Hematopoietic multipotent progenitor cell treated with erythropoietin and hydrocortisone succinate and interleukin-3 and kit ligand, for 15 days (in vitro differentiated cells): ENCODE measurements at regions not wholly inside any gene's neighbourhood (a gene's known extent, or its start where the extent isn't known, plus 50 kb on each side); places are given as distances from the start of the nearest gene placed in this dataset.
"Not testable (repeated sequence)": the region's sequence is repeated elsewhere in the genome, so short reads cannot be mapped to it uniquely, and the experiment has no call there.

ENCODE experiments used
- DNase-seq: peaks from one replicate; pipeline ENCODE4 v3.0.0-alpha.2; 2015; ENCODE audit warnings: low spot score

- no peak for DNase-seq
Measured at GRCh38 chr13:18993884-18994660, 187.6 kb downstream of the TUBA3C start.

- DNase-seq = no peak
Measured at GRCh38 chr13:18992791-18993190, 188.8 kb downstream of the TUBA3C start.

DNA sequence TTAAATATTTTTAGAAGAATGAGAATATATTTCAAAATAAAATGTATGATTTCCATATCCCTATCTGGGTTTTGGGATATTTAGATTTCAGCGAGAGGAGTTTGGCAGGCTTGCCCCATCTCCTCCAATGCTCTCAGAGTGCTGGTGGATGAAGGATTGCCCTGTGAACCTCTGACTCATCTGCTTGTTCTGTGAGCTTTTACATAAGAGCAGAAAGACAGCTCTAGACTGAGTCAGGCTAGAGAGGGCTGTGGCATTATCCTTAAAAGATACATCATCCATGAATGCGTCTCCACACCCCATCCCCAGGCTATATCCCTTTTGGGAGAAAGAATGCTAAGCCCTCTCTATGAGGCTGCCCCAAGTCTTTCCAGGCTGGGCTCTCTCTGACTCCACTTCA is 190.6 kb downstream of the TUBA3C start:
- DNase-seq = no peak

- DNase-seq = no peak
Measured at GRCh38 chr13:18978447-18978846, 203.2 kb downstream of the TUBA3C start.

DNA sequence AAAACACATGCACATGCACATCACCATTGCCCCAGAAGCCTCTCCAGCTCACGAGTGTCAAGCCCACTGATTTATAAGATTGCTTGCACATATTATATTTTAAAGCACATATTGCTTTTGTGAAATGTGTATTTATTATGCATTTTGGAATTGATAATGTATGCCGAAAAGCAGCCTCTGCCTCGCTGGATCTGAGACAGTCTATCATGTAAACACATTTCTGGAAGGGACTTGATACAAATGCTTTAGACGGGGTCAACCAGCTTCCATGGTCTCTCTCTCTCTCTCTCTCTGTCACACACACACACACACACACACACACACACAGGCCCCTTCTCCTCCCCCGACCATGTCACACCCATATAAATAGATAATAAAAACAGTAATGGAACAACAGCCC is 203.8 kb downstream of the TUBA3C start:
- DNase-seq = no peak

- DNase-seq = no peak
Measured at GRCh38 chr13:18971576-18972219, 209.9 kb downstream of the TUBA3C start.

DNA sequence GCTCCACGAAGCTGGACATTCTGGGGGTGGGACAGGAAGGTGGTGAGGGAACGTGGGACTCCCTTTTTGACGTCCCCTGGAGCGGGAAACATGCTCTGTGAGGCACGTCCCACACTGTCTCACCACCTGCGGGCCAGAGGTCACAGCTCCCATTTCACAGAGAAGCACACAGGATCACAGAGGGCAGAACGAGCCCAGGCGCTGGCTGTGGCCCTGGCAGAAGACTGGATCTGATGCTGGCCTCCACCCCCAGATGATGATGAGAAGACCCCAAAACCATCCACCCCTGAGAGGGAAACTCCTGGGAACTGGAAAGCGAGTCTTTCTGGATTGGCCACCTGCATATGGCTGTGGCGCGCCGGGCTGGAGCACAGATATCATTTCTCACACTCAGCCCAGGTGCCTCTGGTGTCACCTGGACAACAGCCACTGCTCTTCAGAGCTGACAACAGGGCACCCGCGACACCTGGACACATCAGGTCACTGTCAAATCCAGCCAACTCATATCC is 216.2 kb downstream of the TUBA3C start:
- DNase-seq = no peak

- DNase-seq = no peak
Measured at GRCh38 chr13:18964942-18965341, 216.7 kb downstream of the TUBA3C start.

DNA sequence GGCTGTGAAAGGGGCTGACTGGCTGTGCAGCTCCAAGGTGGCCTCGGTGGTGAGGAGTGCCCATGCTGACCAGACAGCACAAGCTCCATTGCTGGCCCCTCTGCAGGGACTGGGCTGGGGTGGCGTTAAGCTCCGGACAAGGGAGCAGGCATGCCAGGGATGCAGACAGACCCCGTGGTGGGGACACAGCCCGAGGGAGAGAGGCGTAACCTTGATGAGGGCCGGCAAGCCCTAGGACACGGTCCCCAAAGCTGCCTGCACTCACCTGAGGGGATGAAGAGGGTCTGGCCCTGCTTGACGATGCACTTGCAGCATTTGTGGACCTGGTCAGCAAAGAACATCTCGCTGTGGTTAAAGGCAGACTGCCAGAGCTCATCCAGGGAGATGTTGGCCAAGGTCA is 217.9 kb downstream of the TUBA3C start:
- DNase-seq = not testable (repeated sequence)

GRCh38 chr13:18962168-18962734 is 219.4 kb downstream of the TUBA3C start:
- DNase-seq = no peak

GRCh38 chr13:18961383-18962117 is 220.1 kb downstream of the TUBA3C start:
- no peak for DNase-seq

DNA sequence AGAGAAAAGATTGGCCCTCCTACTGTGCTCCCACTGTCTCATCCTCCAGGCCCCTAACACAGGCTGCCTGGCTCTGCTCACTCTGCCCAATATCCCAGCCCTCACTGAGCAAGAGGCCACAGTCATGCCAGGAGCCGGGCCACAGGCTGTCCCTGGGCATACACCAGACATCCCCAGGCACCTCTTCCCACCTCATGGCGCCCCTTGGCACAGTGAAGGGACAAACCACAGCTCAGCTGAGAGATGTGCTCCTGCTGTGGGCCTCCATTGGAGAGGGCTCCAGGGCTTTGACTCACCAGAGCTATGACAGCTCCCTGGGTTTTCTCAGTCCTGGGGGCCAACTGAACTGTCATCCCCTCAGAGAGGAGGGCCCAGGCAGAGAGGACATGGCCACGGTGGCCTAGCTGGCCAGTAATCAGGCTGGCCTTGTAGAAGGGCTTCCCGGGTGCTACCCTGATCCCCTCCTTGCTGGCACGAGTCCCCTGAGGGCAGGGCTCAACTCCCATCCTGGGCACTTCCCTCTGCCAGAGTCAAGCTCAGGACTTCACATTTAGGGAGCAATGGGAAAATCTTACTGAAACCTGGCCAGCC is 220.9 kb downstream of the TUBA3C start:
- DNase-seq = no peak

DNA sequence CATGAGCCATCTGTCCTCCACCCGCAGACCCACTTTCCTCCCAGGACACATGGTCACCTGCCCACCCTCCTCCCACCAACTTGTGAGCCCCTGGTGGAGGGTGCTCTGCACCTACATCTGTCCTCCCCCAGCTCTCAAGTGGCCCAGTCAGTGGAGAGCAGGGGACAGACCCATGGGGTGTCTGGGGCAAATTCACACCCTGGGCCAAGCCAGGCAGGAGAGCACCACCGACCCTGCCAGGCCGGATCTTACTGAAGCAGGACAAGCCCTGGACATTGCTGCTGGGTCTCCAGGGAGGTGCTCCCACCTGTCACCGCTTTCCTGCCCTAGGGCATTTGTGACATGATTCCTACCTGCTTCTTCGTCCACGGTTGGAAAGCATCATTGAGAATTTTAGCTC is 221.6 kb downstream of the TUBA3C start:
- no peak for DNase-seq

- no peak for DNase-seq
Measured at GRCh38 chr13:18959229-18959628, 222.4 kb downstream of the TUBA3C start.

- DNase-seq = no peak
Measured at GRCh38 chr13:18956473-18957078, 225.0 kb downstream of the TUBA3C start.

- DNase-seq = no peak
Measured at GRCh38 chr13:18954254-18954653, 227.4 kb downstream of the TUBA3C start.

- no peak for DNase-seq
Measured at GRCh38 chr13:18953139-18953930, 228.3 kb downstream of the TUBA3C start.

DNA sequence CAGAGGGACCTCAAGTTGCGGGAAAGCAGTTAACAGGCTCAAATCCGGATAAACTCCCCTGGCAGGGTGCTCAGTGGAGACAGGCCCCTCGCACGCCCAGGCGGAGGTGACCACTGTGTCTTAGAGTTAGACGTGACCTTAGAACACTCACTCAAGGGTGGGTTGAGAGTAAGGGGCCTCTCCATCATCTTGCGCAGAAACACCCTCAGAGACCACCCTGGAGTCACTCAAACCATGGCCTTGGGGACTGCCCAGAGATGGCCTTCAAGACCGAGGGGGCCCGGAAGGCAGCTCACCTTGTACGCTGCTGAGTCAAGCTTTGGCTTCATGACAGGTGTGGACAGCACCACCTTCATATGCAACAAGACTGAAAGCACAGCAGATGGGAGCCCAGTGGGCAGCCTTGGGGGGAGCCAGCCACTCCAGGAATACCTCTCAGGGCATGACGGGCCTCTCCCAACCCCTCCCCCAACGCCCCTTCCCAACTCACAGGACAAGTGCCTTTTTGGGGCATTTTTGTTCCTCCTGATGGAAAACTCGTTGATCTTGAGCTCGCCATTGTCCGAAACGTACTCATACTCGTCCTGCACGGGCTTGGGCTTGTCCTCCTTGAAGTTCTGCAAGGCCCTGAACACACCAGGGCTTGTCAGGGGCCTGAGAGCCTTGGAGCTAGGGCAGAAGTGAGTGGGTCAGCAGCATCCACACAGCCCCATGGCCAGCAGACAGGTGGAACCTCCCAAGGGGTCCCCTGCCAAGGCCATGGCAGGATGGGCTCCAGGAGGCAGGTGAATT is 229.2 kb downstream of the TUBA3C start:
- no peak for DNase-seq

GRCh38 chr13:18951412-18951811 is 230.2 kb downstream of the TUBA3C start:
- DNase-seq = no peak

GRCh38 chr13:18949970-18950369 is 231.7 kb downstream of the TUBA3C start:
- DNase-seq = no peak
